ENCODE measurements at regions not wholly inside any gene's neighbourhood (a gene's known extent, or its start where the extent isn't known, plus 50 kb on each side); places are given as distances from the start of the nearest gene placed in this dataset.

- TF ChIP-seq POLR2A (IDR thresholded peaks at IDR 0.05) = no peak
- no peak for TF ChIP-seq CTCF (IDR thresholded peaks at IDR 0.05)
Measured at GRCh38 chr2:193156480-193156879, 961.7 kb upstream of the TMEFF2 start.

All from breast epithelium (tissue), 3 donors.